Esophagus (tissue), 2 donors: ENCODE measurements at regions not wholly inside any gene's neighbourhood (a gene's known extent, or its start where the extent isn't known, plus 50 kb on each side); places are given as distances from the start of the nearest gene placed in this dataset.
"Not testable (repeated sequence)": the region's sequence is repeated elsewhere in the genome, so short reads cannot be mapped to it uniquely, and the experiment has no call there.

Experiments
- H3K27ac ChIP-seq, 2 donors: one replicate each; pipeline ENCODE4 v1.5.1; 2013; ENCODE audit warnings: low read depth in 2 of 2, mild to moderate bottlenecking in 2 of 2, inconsistent platforms in 1 of 2, low read length in 1 of 2, moderate library complexity in 1 of 2
- H3K27me3 ChIP-seq, 2 donors: one replicate each; pipeline ENCODE4 v1.6.1; 2013; ENCODE audit warnings: low read length in 2 of 2, control low read depth in 1 of 2, mild to moderate bottlenecking in 1 of 2; ENCODE audit not compliant: insufficient read depth in 2 of 2, control insufficient read depth in 1 of 2
- H3K36me3 ChIP-seq, 2 donors: one replicate each; pipeline ENCODE4 v1.6.1; 2013; ENCODE audit warnings: low read length in 1 of 2; ENCODE audit not compliant: control insufficient read depth in 2 of 2, insufficient read depth in 2 of 2
- H3K4me1 ChIP-seq, 2 donors: one replicate each; pipeline ENCODE4 v1.6.1; 2013; ENCODE audit warnings: low read length in 1 of 2; ENCODE audit not compliant: control insufficient read depth in 2 of 2, insufficient read depth in 2 of 2
- H3K4me3 ChIP-seq, 2 donors: one replicate each; pipeline ENCODE4 v1.5.1; 2013; ENCODE audit warnings: low read length in 2 of 2, mild to moderate bottlenecking in 2 of 2, low read depth in 1 of 2, moderate library complexity in 1 of 2
- H3K9me3 ChIP-seq, 2 donors: one replicate each; pipeline ENCODE4 v1.6.1; 2013; ENCODE audit warnings: mild to moderate bottlenecking in 2 of 2, low read depth in 1 of 2, low read length in 1 of 2, moderate library complexity in 1 of 2; ENCODE audit not compliant: control insufficient read depth in 2 of 2, insufficient read depth in 1 of 2
- WGBS, 2 donors: extraction: QIAGEN DNeasy Blood & Tissue Kit; methylation state at CpG; one replicate each; pipeline ENCODE4 v1.1.7; 2013; 5-methylcytosine and 5-hydroxymethylcytosine counted together
- donor health status: healthy with polysubstance abuse.
- donor health status: Bipolar disorder and iron deficiency.

- no peaks in the 10 kb centered on the region for H3K36me3 ChIP-seq
- no peaks in the 10 kb centered on the region for H3K27me3 ChIP-seq
- H3K9me3 ChIP-seq = no peaks in the 10 kb centered on the region
- no peak overlapping the region for H3K27ac ChIP-seq
- no peaks in the 10 kb centered on the region for H3K4me1 ChIP-seq
- H3K4me3 ChIP-seq = no peak overlapping the region
- WGBS, 2 donors = 47 to 64% methylated on average over 3 of the region's 3 CpGs
These were observed 106.1 kb upstream of the CHODL start for GRCh38 chr21:18138507-18138906.

- no peak overlapping the region for H3K4me3 ChIP-seq
- no peak overlapping the region for H3K27ac ChIP-seq
- 56 to 59% methylated on average over 1 of the region's 1 CpG for WGBS, 2 donors
- no peaks in the 10 kb centered on the region for H3K36me3 ChIP-seq
- no peaks in the 10 kb centered on the region for H3K9me3 ChIP-seq
- H3K4me1 ChIP-seq = no peaks in the 10 kb centered on the region
- no peaks in the 10 kb centered on the region for H3K27me3 ChIP-seq
These were observed 115.1 kb upstream of the CHODL start for GRCh38 chr21:18129526-18129925.

GRCh38 chr21:18118566-18118965, 126.1 kb upstream of the CHODL start:
- no peak overlapping the region for H3K4me3 ChIP-seq
- H3K36me3 ChIP-seq = no peaks in the 10 kb centered on the region
- WGBS, 2 donors = 57 to 73% methylated on average over 1 of the region's 1 CpG
- H3K9me3 ChIP-seq = no peaks in the 10 kb centered on the region
- H3K27ac ChIP-seq = no peak overlapping the region
- no peaks in the 10 kb centered on the region for H3K27me3 ChIP-seq
- H3K4me1 ChIP-seq = no peaks in the 10 kb centered on the region

GRCh38 chr21:18117176-18117575, 127.5 kb upstream of the CHODL start:
- Histone ChIP-seq H3K27me3 (no peaks in the 10 kb centered on the region), H3K4me3 (no peak overlapping the region), H3K9me3 (no peaks in the 10 kb centered on the region), H3K27ac (no peak overlapping the region), H3K36me3 (no peaks in the 10 kb centered on the region), H3K4me1 (no peaks in the 10 kb centered on the region)
- WGBS, 2 donors = 38 to 46% methylated on average over 1 of the region's 1 CpG

GRCh38 chr21:18114810-18115209, 129.8 kb upstream of the CHODL start:
- Histone ChIP-seq H3K27me3 (no peaks in the 10 kb centered on the region), H3K9me3 (no peaks in the 10 kb centered on the region), H3K27ac (no peak overlapping the region), H3K36me3 (no peaks in the 10 kb centered on the region), H3K4me1 (no peaks in the 10 kb centered on the region), H3K4me3 (no peak overlapping the region)
- WGBS, 2 donors = 57 to 68% methylated on average over 1 of the region's 1 CpG

GRCh38 chr21:18104802-18105201, 139.8 kb upstream of the CHODL start:
- no peaks in the 10 kb centered on the region for H3K9me3 ChIP-seq
- H3K4me1 ChIP-seq = no peaks in the 10 kb centered on the region
- H3K4me3 ChIP-seq = no peak overlapping the region
- no peaks in the 10 kb centered on the region for H3K36me3 ChIP-seq
- no peaks in the 10 kb centered on the region for H3K27me3 ChIP-seq
- no peak overlapping the region for H3K27ac ChIP-seq

GRCh38 chr21:18096413-18096812, 148.2 kb upstream of the CHODL start:
- H3K4me3 ChIP-seq, H3K4me1 ChIP-seq, H3K9me3 ChIP-seq, H3K27me3 ChIP-seq, H3K27ac ChIP-seq, H3K36me3 ChIP-seq: not testable (repeated sequence)
- 86 to 91% methylated on average over 2 of the region's 2 CpGs for WGBS, 2 donors

GRCh38 chr21:18089786-18090185, 154.8 kb upstream of the CHODL start:
- WGBS, 2 donors = 49 to 65% methylated on average over 1 of the region's 1 CpG
- H3K27me3 ChIP-seq = no peaks in the 10 kb centered on the region
- H3K4me3 ChIP-seq = no peak overlapping the region
- H3K27ac ChIP-seq = no peak overlapping the region
- peaks cover 0 to 13% of the 10 kb centered on the region in 2 donors for H3K9me3 ChIP-seq
- no peaks in the 10 kb centered on the region for H3K4me1 ChIP-seq
- no peaks in the 10 kb centered on the region for H3K36me3 ChIP-seq

GRCh38 chr21:18070392-18070791, 174.2 kb upstream of the CHODL start:
- Histone ChIP-seq H3K9me3 (no peaks in the 10 kb centered on the region), H3K27ac (no peak overlapping the region), H3K4me3 (no peak overlapping the region), H3K4me1 (no peaks in the 10 kb centered on the region), H3K27me3 (no peaks in the 10 kb centered on the region), H3K36me3 (no peaks in the 10 kb centered on the region)
- WGBS, 2 donors = 54 to 61% methylated on average over 4 of the region's 4 CpGs

- Histone ChIP-seq H3K27ac (no peak overlapping the region), H3K4me1 (no peaks in the 10 kb centered on the region), H3K36me3 (no peaks in the 10 kb centered on the region), H3K27me3 (no peaks in the 10 kb centered on the region), H3K9me3 (no peaks in the 10 kb centered on the region), H3K4me3 (no peak overlapping the region)
- 74 to 75% methylated on average over 1 of the region's 1 CpG for WGBS, 2 donors
These were observed 174.8 kb upstream of the CHODL start for GRCh38 chr21:18069875-18070274.
